Panc1 (cell line): ENCODE measurements at regions not wholly inside any gene's neighbourhood (a gene's known extent, or its start where the extent isn't known, plus 50 kb on each side); places are given as distances from the start of the nearest gene placed in this dataset.

ENCODE experiments used
- ATAC-seq: fragments of 200-7000 bp; cut with Tn5 transposase; 2 replicates; pipeline ENCODE4 v1.9.1; 2020; ENCODE audit warnings: mild to moderate bottlenecking, moderate library complexity
- BruUV-seq: library from RNA; stranded (reverse); fragments of 400-500 nt; replicated peaks from 2 replicates; lab custom pipeline; 2021; lab: Mats Ljungman, UMichigan
- CTCF ChIA-PET: fragments of 300-600 bp; sonication (Branson Sonifier 250); formaldehyde crosslinking; loops from one replicate; lab custom pipeline; 2022; ENCODE audit warnings: antibody characterized with exemption; lab: Charles Lee
- POLR2A ChIA-PET: fragments of 300-600 bp; sonication (Branson Sonifier 250); formaldehyde crosslinking; loops from one replicate; lab custom pipeline; 2022; ENCODE audit warnings: antibody characterized with exemption; lab: Charles Lee
- DNase-seq: peaks from one replicate; pipeline ENCODE4 v3.0.0-alpha.2; 2010; ENCODE audit warnings: low read depth, low spot score
- H3K27ac ChIP-seq: 2 replicates; pipeline ENCODE4 v1.5.1; 2011; ENCODE audit warnings: mild to moderate bottlenecking, low read length, inconsistent platforms
- H3K27me3 ChIP-seq: fragments of 200-500 bp; sonication (Bioruptor generic); 2 replicates; pipeline ENCODE4 v1.6.0; 2014; ENCODE audit warnings: low read length, inconsistent platforms; ENCODE audit not compliant: control insufficient read depth, insufficient read depth
- H3K36me3 ChIP-seq: fragments of 200-500 bp; sonication (Bioruptor generic); 2 replicates; pipeline ENCODE4 v1.5.1; 2014; ENCODE audit warnings: inconsistent platforms, mild to moderate bottlenecking, low read length, moderate library complexity; ENCODE audit not compliant: control insufficient read depth, insufficient read depth
- H3K4me1 ChIP-seq: 2 replicates; pipeline ENCODE4 v1.5.1; 2011; ENCODE audit warnings: inconsistent platforms, mild to moderate bottlenecking, low read length, moderate library complexity; ENCODE audit not compliant: control insufficient read depth, insufficient read depth
- H3K4me3 ChIP-seq, 2 experiments: 2 replicates each; pipeline ENCODE4 v1.5.1; 2011 to 2012; ENCODE audit warnings: low read depth in 2 of 2, low read length in 2 of 2, mild to moderate bottlenecking in 2 of 2, inconsistent platforms in 1 of 2, moderate library complexity in 1 of 2
- H3K9me3 ChIP-seq: fragments of 200-500 bp; sonication (Bioruptor generic); 2 replicates; pipeline ENCODE4 v1.5.1; 2014; ENCODE audit warnings: low read depth, mild to moderate bottlenecking, inconsistent platforms, low read length, moderate library complexity; ENCODE audit not compliant: control insufficient read depth, insufficient read depth
- CTCF ChIP-seq: fragments of 450-650 bp; IDR thresholded peaks from 2 replicates; pipeline ENCODE4 v1.5.1; 2017; ENCODE audit warnings: mild to moderate bottlenecking
- POLR2AphosphoS5 ChIP-seq: IDR thresholded peaks from 2 replicates; pipeline ENCODE4 v1.6.1; 2012; ENCODE audit warnings: mild to moderate bottlenecking, low read depth, low read length, moderate library complexity
- REST ChIP-seq, 2 experiments: IDR thresholded peaks; 2 replicates each; pipeline ENCODE4 v1.6.1; 2011 to 2012; ENCODE audit warnings: low read depth in 2 of 2, control low read depth in 1 of 2, low read length in 1 of 2, mild to moderate bottlenecking in 1 of 2, moderate library complexity in 1 of 2; ENCODE audit not compliant: insufficient read depth in 1 of 2
- SIN3A ChIP-seq: IDR thresholded peaks from 2 replicates; pipeline ENCODE4 v1.6.1; 2012; ENCODE audit warnings: low read depth, mild to moderate bottlenecking, low read length, moderate library complexity, borderline replicate concordance; ENCODE audit not compliant: insufficient read depth
- TCF7L2 ChIP-seq: IDR thresholded peaks from 2 replicates; pipeline ENCODE4 v1.6.1; 2011; ENCODE audit warnings: mild to moderate bottlenecking, low read depth, low read length, inconsistent platforms
- in situ Hi-C: cut with HindIII; loops from 2 replicates; pipeline ENCODE4 v1.10.0; 2016; ENCODE audit warnings: low sequenced_read_pairs, low pct_unique_long_range_greater_than_20kb
- intact Hi-C: fragments of 100-400 bp; cut with micrococcal nuclease; formaldehyde crosslinking; loops from one replicate; pipeline ENCODE4 v1.10.0; 2022; ENCODE audit not compliant: unreplicated experiment

GRCh38 chr17:11049539-11049938, 191.5 kb upstream of the SHISA6 start:
- Histone ChIP-seq H3K9me3 (no peaks in the 10 kb centered on the region), H3K4me3 (no peak overlapping the region), H3K36me3 (no peaks in the 10 kb centered on the region), H3K27me3 (no peaks in the 10 kb centered on the region), H3K4me1 (no peaks in the 10 kb centered on the region), H3K27ac (no peak overlapping the region)
- CTCF ChIA-PET = no interaction called here
- TF ChIP-seq SIN3A = no peak
- no peak for TF ChIP-seq REST (IDR thresholded peaks at IDR 0.05; ENCODE audit: insufficient read depth in 1 of 2, low read depth in 2 of 2, low read length in 1 of 2)
- TF ChIP-seq POLR2AphosphoS5 = no peak
- TF ChIP-seq TCF7L2 = no peak
- TF ChIP-seq CTCF = no peak
- POLR2A ChIA-PET = no interaction called here
- in situ Hi-C loops (no loop called here), intact Hi-C loops (no loop called here)
- DNase-seq = no peak
- no peak for ATAC-seq
- BruUV-seq = no TSS peak

- no TSS peak for BruUV-seq
- ChIA-PET CTCF (no interaction called here), POLR2A (no interaction called here)
- H3K36me3 ChIP-seq = no peaks in the 10 kb centered on the region
- no peak overlapping the region for H3K27ac ChIP-seq
- DNase-seq (no peak), ATAC-seq (no peak)
- H3K27me3 ChIP-seq = no peaks in the 10 kb centered on the region
- no peaks in the 10 kb centered on the region for H3K4me1 ChIP-seq
- no peak overlapping the region for H3K4me3 ChIP-seq
- no peaks in the 10 kb centered on the region for H3K9me3 ChIP-seq
- in situ Hi-C loops = no loop called here
- intact Hi-C loops = no loop called here
- TF ChIP-seq TCF7L2 (no peak), REST (IDR thresholded peaks at IDR 0.05; ENCODE audit: insufficient read depth in 1 of 2, low read depth in 2 of 2, low read length in 1 of 2) (no peak), POLR2AphosphoS5 (no peak), SIN3A (no peak), CTCF (no peak)
Observed at GRCh38 chr17:11047228-11047627, 193.8 kb upstream of the SHISA6 start.
